Karpas-422 (cell line): ENCODE measurements at regions not wholly inside any gene's neighbourhood (a gene's known extent, or its start where the extent isn't known, plus 50 kb on each side); places are given as distances from the start of the nearest gene placed in this dataset. TPM values are rescaled to one million over a fixed set of nuclear protein-coding genes. Genes with fewer than 3 reads are reported as not detected.

Experiments used
- DNase-seq: peaks from one replicate; pipeline ENCODE4 v3.0.0-alpha.2; 2015
- H2AFZ ChIP-seq: fragments of 200-600 bp; sonication (generic); 2 replicates; pipeline ENCODE4 v1.6.1; 2014; ENCODE audit warnings: antibody characterized with exemption, low read length, mixed read lengths
- H3K27ac ChIP-seq: fragments of 200-600 bp; sonication (generic); 2 replicates; pipeline ENCODE4 v1.5.1; 2014; ENCODE audit warnings: mild to moderate bottlenecking, low read length, moderate library complexity
- H3K27me3 ChIP-seq: fragments of 200-600 bp; sonication (generic); 2 replicates; pipeline ENCODE4 v1.6.1; 2014; ENCODE audit warnings: low read length, mixed read lengths
- H3K36me3 ChIP-seq: fragments of 200-600 bp; sonication (generic); 2 replicates; pipeline ENCODE4 v1.6.1; 2014; ENCODE audit warnings: low read length, mixed read lengths; ENCODE audit not compliant: insufficient read depth
- H3K4me1 ChIP-seq: fragments of 200-600 bp; sonication (generic); 2 replicates; pipeline ENCODE4 v1.6.1; 2014; ENCODE audit warnings: mild to moderate bottlenecking, low read length, mixed read lengths
- H3K4me2 ChIP-seq: fragments of 200-600 bp; sonication (generic); 2 replicates; pipeline ENCODE4 v1.6.1; 2014; ENCODE audit warnings: low read length, low read depth, mild to moderate bottlenecking; ENCODE audit not compliant: poor library complexity, severe bottlenecking
- H3K4me3 ChIP-seq: fragments of 200-600 bp; sonication (generic); 2 replicates; pipeline ENCODE4 v1.5.1; 2014; ENCODE audit warnings: mild to moderate bottlenecking, antibody characterized with exemption, low read length, mixed read lengths
- H3K79me2 ChIP-seq: fragments of 200-600 bp; sonication (generic); 2 replicates; pipeline ENCODE4 v1.6.1; 2014; ENCODE audit warnings: mild to moderate bottlenecking, low read length, mixed read lengths
- H3K9ac ChIP-seq: fragments of 200-600 bp; sonication (generic); 2 replicates; pipeline ENCODE4 v1.6.0; 2014; ENCODE audit warnings: low read length
- H3K9me2 ChIP-seq: fragments of 200-600 bp; sonication (generic), shearing (Covaris generic); replicated peaks from 2 replicates; pipeline ENCODE4 v1.6.0; 2014; ENCODE audit warnings: mild to moderate bottlenecking, low read length, moderate library complexity; ENCODE audit not compliant: insufficient read depth
- H3K9me3 ChIP-seq: fragments of 300-700, 200-600 bp; sonication (generic); 2 replicates; pipeline ENCODE4 v1.6.1; 2014; ENCODE audit warnings: low read length, mixed read lengths
- H4K20me1 ChIP-seq: fragments of 200-600 bp; sonication (generic); 2 replicates; pipeline ENCODE4 v1.6.1; 2014; ENCODE audit warnings: mild to moderate bottlenecking, antibody characterized with exemption, low read length, low read depth; ENCODE audit not compliant: insufficient read depth
- small RNA-seq: library from RNA; depleted of rRNA; stranded (forward); fragments of <200 nt; gene quantifications from one replicate; pipeline ENCODE3, GENCODE V24; 2014

- no peaks in the 10 kb centered on the region for H3K4me1 ChIP-seq
- H3K9me3 ChIP-seq: no peaks in the 10 kb centered on the region
- DNase-seq: no peak
- H4K20me1 ChIP-seq: no peaks in the 10 kb centered on the region
- H3K9me2 ChIP-seq: no peaks in the 10 kb centered on the region
- H3K27ac ChIP-seq: no peak overlapping the region
- no peaks in the 10 kb centered on the region for H3K36me3 ChIP-seq
- H3K4me2 ChIP-seq: no peak overlapping the region
- H3K9ac ChIP-seq: no peak overlapping the region
- H2AFZ ChIP-seq: no peak overlapping the region
- H3K4me3 ChIP-seq: no peak overlapping the region
- no peaks in the 10 kb centered on the region for H3K27me3 ChIP-seq
- no peaks in the 10 kb centered on the region for H3K79me2 ChIP-seq
Observed at GRCh38 chr12:67937822-67938221, 51.4 kb upstream of the IFNG-AS1 start.

Small RNA genes in the stretch of these regions (small RNA-seq; reads per million reads assigned to genes)
- not detected for gene AC022513.1
